ENCODE measurements at regions not wholly inside any gene's neighbourhood (a gene's known extent, or its start where the extent isn't known, plus 50 kb on each side); places are given as distances from the start of the nearest gene placed in this dataset.

GRCh38 chr1:204760350-204760749, 74.8 kb upstream of the LRRN2 start:
- H3K4me3 ChIP-seq (ENCODE audit: low read depth, low read length), result no peak overlapping the region
- TF ChIP-seq, protein P1, sequence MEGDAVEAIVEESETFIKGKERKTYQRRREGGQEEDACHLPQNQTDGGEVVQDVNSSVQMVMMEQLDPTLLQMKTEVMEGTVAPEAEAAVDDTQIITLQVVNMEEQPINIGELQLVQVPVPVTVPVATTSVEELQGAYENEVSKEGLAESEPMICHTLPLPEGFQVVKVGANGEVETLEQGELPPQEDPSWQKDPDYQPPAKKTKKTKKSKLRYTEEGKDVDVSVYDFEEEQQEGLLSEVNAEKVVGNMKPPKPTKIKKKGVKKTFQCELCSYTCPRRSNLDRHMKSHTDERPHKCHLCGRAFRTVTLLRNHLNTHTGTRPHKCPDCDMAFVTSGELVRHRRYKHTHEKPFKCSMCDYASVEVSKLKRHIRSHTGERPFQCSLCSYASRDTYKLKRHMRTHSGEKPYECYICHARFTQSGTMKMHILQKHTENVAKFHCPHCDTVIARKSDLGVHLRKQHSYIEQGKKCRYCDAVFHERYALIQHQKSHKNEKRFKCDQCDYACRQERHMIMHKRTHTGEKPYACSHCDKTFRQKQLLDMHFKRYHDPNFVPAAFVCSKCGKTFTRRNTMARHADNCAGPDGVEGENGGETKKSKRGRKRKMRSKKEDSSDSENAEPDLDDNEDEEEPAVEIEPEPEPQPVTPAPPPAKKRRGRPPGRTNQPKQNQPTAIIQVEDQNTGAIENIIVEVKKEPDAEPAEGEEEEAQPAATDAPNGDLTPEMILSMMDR (IDR thresholded peaks at IDR 0.05; ENCODE audit: borderline replicate concordance, insufficient read depth, low read depth, low read length), result no peak

- TF ChIP-seq, protein P1 (IDR thresholded peaks at IDR 0.05; ENCODE audit: borderline replicate concordance, insufficient read depth, low read depth, low read length), result no peak
- no peak overlapping the region for H3K4me3 ChIP-seq (ENCODE audit: low read depth, low read length)
Measured at GRCh38 chr1:204760757-204761156, 75.2 kb upstream of the LRRN2 start.

GRCh38 chr1:204763773-204764427, 78.4 kb upstream of the LRRN2 start:
- TF ChIP-seq, protein P1 (IDR thresholded peaks at IDR 0.05; ENCODE audit: borderline replicate concordance, insufficient read depth, low read depth, low read length), result peak; percentile 91
- H3K4me3 ChIP-seq (ENCODE audit: low read depth, low read length), result no peak overlapping the region

DNA sequence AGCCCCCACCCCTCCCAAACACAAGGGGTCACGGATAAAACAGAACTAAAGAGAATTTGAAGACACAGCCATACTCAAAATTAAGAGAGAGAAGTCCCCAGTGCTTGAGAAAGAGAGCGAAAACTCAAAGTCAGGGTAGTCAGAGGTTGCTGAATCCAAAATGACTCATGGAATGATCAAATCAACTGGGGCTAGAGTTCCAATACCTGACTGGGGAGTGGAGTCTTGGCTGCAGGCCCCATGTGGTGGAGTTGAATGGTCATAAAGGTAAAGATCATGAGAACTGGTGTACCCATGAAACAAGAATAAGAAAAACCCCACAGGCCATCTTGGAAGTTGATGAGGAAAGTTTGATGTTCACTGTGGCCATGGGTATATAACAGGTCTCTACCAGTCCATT, 84.5 kb upstream of the LRRN2 start:
- TF ChIP-seq, protein P1 (IDR thresholded peaks at IDR 0.05; ENCODE audit: borderline replicate concordance, insufficient read depth, low read depth, low read length), result no peak
- H3K4me3 ChIP-seq (ENCODE audit: low read depth, low read length), result no peak overlapping the region

DNA sequence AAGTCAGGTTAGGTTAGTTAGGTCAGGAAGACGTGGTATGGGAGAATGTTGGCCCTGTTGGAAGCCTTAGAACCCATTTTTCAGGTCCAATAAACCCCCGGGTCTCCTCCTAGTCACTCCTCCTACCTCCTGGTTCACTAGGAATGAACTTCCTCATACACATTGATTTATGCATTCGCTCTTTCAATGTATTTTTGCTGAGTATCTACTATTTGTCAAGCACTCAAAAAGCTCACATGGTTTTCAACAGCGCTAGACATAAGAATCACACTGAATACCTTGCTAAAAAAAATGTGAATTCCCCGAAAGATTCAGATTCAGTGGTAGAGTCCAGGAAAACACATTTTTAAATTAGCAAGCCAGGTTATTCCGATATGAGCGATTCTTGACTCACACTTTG, 85.8 kb upstream of the LRRN2 start:
- no peak overlapping the region for H3K4me3 ChIP-seq (ENCODE audit: low read depth, low read length)
- TF ChIP-seq, protein P1 (IDR thresholded peaks at IDR 0.05; ENCODE audit: borderline replicate concordance, insufficient read depth, low read depth, low read length), result no peak

- TF ChIP-seq, protein P1 (IDR thresholded peaks at IDR 0.05; ENCODE audit: borderline replicate concordance, insufficient read depth, low read depth, low read length), result no peak
- no peak overlapping the region for H3K4me3 ChIP-seq (ENCODE audit: low read depth, low read length)
Measured at GRCh38 chr1:204773246-204773645, 87.7 kb upstream of the LRRN2 start.

DNA sequence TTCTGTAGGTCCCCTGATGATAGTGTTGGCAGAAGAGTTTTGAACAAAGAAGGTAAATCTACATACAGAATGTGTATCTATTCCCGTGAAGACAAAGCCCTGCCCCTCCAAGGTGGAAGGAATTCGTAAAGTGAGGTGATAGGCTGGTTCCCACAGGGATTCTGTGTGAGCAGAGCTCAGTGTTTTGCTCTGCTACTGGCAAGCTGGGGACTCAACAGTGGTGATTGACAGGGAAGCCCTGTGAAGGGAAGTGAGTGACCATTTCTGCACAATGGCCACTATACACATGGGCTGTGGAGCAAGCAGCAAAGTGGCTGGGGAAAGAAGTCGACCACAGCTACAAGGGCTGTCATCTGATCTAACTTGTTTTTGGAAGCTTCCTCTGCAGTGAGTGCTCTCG, 90.0 kb upstream of the LRRN2 start:
- TF ChIP-seq, protein P1 (IDR thresholded peaks at IDR 0.05; ENCODE audit: borderline replicate concordance, insufficient read depth, low read depth, low read length), result no peak

More for the DNA sequence above, 90.0 kb upstream of the LRRN2 start:
- H3K4me3 ChIP-seq (ENCODE audit: low read depth, low read length), result no peak overlapping the region
